GM15510 (cell line): ENCODE measurements at regions not wholly inside any gene's neighbourhood (a gene's known extent, or its start where the extent isn't known, plus 50 kb on each side); places are given as distances from the start of the nearest gene placed in this dataset.

Experiments used
- POLR2A ChIP-seq: IDR thresholded peaks from 3 replicates; pipeline ENCODE4 v1.6.1; 2011; ENCODE audit warnings: borderline replicate concordance; ENCODE audit not compliant: insufficient read length; ENCODE audit errors: extremely low read depth

- TF ChIP-seq POLR2A, result no peak
Observed at GRCh38 chr5:17690473-17690872, 56.2 kb downstream of the TAF11L14 start.

DNA sequence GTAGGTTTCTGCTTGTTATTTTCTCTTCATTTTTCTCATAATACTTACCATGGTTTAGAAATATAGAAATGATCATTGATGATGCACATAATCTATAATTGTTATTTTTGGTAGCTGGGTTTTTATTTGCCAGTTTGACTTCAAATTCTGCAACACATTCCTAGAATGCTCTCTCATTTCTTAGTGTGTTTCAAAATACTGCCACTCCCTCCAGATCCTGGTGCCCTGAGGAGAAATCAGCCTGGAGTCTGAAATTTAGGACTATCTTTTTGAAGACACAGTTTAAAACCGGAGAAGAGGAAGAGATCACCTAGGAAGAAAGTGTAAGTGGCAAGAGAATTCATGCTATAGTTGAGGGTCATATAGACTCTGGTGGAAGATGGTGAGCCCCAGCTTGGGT, 57.5 kb downstream of the TAF11L14 start:
- TF ChIP-seq POLR2A, result no peak

DNA sequence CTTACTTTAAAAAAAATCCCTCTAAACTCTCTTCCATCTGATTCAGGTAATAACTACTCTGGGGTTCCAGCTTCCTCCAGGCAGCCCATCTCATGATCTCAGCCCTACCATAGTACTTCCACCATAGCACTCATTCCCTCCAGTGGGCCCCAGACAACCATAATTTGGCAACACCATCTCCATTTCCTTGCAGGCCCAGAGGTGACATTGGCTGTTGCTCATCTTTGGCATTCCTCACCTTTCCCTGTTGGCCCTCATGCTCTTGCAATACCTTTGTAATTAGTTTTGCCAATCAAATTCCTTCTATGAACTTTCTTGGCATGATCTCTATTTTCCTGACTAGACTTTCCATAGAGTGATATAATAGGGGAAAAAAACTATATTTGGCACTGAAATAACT, 60.1 kb downstream of the TAF11L14 start:
- no peak for TF ChIP-seq POLR2A

DNA sequence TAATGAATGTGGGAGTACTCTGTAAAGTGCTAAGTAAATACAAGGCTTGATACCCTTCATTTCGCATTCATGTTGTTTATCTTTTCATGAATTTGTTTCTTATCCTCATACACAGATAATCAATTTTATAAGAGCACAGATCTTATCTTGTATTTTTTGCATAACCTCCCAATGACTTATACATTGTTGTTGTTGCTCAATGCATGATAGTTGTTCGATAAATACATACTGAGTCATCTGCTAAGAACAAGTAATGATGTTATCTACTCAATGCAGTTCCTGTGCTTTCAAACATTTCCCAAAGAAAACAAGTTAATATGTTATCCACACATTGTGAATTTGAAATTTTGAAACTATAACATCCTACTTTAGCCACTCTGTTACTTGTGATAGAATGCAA, 60.7 kb downstream of the TAF11L14 start:
- TF ChIP-seq POLR2A, result no peak

DNA sequence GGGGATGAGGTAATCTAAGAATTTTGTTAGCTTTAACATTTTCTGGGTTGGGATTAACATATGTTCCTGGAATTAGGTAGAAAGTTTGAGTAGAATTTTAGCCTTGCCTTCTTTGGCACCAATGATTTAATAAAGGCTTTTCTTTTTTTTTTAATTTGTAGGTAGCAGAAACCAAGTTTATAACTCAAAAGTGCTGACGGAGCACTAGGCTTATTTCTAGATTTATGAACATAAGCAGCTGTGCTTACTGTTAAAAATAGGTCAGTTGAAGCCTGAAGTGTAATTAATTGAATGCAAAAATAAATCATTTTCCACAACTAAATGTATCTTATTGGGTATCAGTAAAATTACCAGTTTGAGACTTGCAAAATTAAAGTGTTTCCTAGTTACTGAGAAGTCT, 62.4 kb downstream of the TAF11L14 start:
- TF ChIP-seq POLR2A, result no peak

GRCh38 chr5:17697671-17698070, 63.4 kb downstream of the TAF11L14 start:
- no peak for TF ChIP-seq POLR2A

DNA sequence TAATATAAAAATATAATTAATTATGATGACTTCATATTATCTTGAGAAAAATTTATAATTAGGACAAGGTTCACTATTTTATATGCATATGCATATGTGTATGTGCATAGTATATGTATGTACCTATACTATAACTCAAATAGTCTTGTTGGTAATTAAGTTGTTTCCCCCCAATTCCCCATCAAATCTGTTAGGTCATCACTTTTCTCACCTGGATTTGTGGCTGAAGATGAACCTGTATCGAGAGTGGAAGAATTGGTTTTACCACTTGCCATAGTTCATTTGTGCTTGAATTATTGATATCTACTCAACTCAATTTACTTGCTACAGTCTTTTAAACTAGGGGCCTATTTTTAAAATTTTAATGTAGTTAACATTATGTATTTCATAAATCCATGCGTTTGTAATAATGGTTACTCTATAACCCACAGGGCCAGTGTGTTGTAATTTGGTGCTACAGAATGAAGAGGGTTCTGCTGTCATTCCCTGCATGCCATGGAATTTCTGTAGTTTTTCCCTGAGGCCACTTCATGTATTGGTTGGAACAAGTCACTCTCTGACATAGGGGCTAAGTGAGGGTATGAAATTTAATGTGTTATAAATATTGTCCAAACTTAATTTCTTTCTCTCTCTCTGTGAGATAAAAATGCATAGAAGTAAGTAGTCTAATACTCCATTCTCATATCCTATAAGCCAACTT, 74.9 kb downstream of the TAF11L14 start:
- no peak for TF ChIP-seq POLR2A

DNA sequence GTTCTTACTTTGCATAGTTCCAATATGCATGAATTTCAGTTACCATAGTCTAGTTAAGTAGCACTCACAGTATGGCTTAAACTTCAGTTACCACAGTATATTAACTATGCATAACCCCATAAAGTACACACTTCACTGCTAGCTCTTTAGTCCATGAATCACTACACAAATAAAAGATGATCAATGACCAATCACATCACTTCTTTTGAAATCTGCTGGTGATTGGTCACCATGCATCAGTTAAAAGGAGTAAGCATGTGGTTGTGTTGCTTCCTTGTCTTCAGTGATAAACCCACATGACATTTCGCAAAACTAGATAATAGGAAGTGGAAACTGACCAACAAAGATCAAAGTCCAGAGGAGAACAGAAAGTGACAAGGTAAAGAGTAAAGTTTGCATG, 79.0 kb downstream of the TAF11L14 start:
- no peak for TF ChIP-seq POLR2A

GRCh38 chr5:17714186-17714585, 79.9 kb downstream of the TAF11L14 start:
- no peak for TF ChIP-seq POLR2A

- no peak for TF ChIP-seq POLR2A
Observed at GRCh38 chr5:17719592-17719991, 85.3 kb downstream of the TAF11L14 start.

GRCh38 chr5:17720071-17720470, 85.8 kb downstream of the TAF11L14 start:
- TF ChIP-seq POLR2A, result no peak

DNA sequence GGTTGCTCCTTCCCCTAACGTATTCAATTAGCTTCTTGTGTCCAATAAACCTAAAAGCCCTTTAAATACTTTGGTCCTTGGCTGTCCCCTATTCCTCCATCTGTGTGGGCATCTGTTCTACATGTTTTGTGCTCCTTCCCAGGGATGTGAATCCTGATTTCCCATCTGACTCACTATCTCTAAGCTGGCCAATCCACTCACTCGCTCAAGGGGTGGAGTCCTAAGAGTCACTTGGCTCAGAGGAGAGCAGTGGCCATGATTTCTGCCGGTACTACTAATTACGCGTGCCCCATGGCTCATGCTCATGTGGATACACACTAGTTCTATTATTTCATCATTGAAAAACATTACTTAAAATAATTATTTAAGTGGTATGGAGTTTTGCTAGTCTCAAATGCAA, 89.6 kb downstream of the TAF11L14 start:
- no peak for TF ChIP-seq POLR2A

DNA sequence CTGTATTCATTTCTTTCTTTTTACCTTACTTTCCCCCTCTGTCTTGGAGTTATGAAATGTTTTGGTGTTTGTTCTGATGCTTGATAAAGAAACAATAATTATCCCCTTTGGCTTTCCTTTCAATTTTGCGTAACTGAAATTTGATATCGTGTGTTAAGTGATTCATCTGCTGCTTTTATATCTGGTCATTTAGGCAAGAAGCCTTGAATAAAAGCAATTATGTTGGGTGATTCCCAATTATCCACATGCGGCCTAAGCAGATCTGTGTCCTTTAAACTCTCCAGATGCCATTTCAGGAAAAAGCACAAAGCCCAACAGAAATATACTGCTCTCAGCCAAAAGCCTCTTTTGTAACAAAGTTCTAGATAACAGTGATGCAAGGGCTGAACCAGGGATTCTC, 92.8 kb downstream of the TAF11L14 start:
- TF ChIP-seq POLR2A, result no peak

- TF ChIP-seq POLR2A, result no peak
Observed at GRCh38 chr5:17730421-17730820, 96.2 kb downstream of the TAF11L14 start.

GRCh38 chr5:17732351-17732923, 98.2 kb downstream of the TAF11L14 start:
- no peak for TF ChIP-seq POLR2A

GRCh38 chr5:17734011-17734410, 99.8 kb downstream of the TAF11L14 start:
- TF ChIP-seq POLR2A, result no peak
